Left lobe of liver (tissue), 2 donors: ENCODE measurements at regions not wholly inside any gene's neighbourhood (a gene's known extent, or its start where the extent isn't known, plus 50 kb on each side); places are given as distances from the start of the nearest gene placed in this dataset.

Experiments used
- ATAC-seq: fragments of 200-7000 bp; cut with Tn5 transposase; one replicate; pipeline ENCODE4 v1.9.1; 2020; ENCODE audit warnings: mild to moderate bottlenecking, moderate library complexity
- DNase-seq: peaks from one replicate; pipeline ENCODE4 v3.0.0-alpha.2; 2020; ENCODE audit warnings: low spot score
- donor health status: DM: no; HTN: no; CAD: no; lungs with moderate emphysema.
- donor health status: DM: no; HTN: yes; CAD: no.

- DNase-seq, result peak; percentile 94
- ATAC-seq, result peak; percentile 91
These were observed 238.7 kb upstream of the CIBAR2 start for GRCh38 chr16:85350973-85351372.

DNA sequence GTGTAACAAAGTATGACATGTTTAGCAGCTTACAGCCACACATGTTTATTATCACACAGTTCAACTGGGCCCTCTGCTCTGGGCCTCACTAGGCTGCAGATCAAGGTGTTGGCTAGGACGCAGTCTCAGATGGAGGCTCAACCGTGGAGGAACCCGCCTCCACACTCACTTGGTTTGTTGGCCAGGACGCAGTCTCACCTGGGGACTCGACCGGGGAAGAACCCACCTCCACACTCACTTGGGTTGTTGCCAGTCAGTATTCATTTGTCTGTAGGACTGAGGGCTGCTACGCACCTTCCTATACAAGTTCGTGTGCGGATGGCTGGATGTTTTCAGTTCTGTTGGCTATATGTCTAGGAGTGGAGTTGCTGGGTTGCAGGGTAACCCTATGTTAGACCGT, 240.7 kb upstream of the CIBAR2 start:
- ATAC-seq (no peak), DNase-seq (no peak)

DNA sequence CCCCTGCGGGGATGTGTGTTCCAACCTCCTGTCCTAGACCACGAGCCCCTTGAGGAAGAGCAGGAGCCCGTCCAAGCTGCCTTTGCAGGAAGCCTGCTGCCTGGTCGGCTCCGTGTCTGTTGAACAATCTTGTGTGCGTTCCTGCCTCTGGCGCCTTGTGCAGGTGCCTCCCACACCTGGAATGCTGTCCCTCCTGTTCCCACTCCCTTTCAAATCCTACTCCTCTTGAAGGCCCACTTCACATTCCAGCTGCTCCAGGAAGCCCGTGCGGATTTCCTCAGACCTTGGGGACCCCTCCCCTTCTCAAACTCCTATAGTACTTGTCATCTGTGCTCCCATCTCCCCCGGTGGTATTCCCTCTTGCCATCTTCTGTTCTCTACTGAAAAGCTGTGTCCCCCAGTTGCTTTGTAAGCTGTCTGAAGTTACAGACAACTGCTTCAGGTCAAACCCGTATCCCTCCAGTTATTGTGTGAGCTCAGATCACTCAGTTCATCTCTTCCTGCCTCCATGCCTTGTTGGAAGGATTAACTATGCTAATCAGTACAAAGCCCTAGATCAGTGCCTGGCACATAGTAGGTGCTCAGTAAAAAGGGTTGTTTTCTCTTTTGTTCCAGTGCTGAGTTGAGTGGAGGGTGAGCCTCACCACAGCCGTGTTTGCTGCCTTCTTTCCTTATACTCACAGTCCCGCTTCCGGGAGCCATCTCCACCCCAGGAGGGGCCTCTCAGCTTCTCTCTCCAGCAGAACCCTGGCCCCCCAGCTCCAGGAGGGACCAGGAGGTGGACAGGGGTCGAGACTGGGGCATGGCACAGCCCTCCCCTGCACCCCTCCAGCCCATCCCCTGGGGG, 241.8 kb upstream of the CIBAR2 start:
- no peak for DNase-seq
- ATAC-seq, result no peak

DNA sequence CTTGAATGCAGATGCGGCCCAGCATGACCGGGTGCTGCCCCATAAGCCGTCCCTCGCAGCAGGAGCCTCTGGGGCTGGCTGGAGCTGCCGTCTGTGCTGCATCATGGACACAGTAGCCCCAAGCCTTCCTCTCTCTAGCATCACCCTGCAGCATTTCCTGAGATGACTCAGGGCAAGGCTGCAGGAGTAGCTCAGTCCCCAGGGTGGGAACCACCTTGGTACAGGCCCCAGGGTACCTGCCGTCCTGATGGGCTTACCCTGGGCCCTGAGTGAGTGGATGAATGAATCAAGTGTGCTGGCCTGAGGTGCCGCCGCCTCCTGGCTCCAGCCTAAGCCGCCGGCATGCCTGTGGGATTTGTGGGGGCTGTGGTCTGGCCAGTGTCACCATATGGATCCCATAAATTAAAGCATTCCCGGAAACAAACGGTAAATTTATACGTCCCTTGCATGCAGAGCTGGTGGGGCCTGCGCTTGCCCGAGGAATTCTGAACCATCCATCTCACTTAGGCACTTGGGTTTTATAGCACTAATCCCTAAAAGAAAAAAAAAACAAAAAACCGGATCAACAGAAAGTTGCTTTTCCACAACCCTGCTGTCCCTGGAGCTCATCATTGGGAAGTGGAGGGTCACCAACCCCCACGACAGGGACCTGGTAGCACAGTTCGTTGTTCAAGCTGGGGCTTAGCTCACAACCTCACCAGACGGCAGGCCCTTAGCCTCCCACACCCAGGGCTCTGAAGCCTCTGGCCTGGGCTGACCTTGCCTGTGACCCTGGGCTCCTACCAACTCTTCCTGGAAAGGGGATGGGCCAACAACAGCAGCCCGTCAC, 242.6 kb upstream of the CIBAR2 start:
- ATAC-seq (peak; percentile 73), DNase-seq (peak; percentile 70)

DNA sequence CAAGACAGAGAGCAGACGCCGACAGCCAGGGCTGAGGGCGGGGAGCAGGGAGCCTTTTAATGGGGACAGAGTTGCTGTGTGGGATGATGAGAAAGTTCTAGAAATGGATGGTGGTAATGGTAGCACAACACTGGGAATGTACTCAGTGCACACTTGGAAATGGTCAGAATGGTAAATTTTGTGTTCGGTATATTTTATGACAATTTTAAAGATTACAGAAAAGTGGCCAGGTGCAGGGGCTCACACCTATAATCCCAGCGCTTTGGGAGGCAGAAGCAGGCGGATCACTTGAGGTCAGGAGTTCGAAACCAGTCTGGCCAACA, 243.2 kb upstream of the CIBAR2 start:
- DNase-seq (no peak), ATAC-seq (no peak)

GRCh38 chr16:85356157-85356556, 243.9 kb upstream of the CIBAR2 start:
- DNase-seq (no peak), ATAC-seq (no peak)

DNA sequence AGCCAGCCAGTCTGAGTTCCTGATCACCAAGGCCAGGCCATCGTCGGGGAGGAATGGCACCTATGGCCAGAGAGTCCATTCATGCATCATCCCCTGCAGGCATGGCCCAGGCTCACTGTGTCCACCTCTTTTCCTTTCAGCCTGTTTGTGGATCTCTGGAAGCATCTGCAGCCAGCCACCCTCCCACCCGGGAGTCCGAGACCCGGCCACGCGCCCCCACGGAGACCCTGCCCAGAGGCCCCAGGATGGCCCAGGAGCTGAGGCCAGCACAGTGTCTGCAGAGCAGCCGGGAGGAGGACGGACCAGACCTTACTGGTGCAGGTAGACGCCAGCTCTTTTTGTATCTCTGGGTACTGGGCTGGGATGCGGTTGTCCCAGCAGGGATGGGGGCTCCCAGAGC, 245.1 kb upstream of the CIBAR2 start:
- DNase-seq (no peak), ATAC-seq (no peak)

DNA sequence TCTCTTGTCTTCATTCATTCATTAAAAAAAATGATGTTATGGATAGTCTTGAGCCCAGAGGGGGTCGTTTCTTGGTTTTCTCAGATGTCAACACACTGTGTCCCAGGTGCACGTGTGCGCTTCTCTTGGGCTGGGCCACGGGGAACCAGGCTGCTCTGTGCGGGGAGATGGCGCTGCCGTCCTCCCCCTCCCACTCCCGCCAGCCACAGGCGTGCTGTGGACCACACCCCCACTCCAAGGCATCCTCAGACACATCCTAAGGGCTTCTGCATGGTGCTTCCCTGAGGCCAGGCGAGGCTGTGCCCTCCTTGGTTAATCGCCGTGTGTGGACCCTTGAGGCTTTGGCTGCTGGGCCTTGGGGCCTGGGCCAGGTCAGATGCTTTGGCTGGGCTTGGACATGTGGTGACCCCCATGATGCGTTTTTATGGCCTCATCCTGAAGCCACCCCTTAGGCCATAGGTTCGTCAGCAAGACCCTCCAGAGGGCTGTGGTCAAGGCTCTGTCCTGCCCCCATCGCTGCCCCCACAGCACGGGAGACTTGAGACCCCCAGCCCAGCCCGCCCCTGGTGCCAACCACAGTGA, 245.7 kb upstream of the CIBAR2 start:
- ATAC-seq, result no peak
- DNase-seq, result no peak

- DNase-seq (no peak), ATAC-seq (no peak)
These were observed 246.5 kb upstream of the CIBAR2 start for GRCh38 chr16:85358704-85359146.

GRCh38 chr16:85359147-85359822, 247.0 kb upstream of the CIBAR2 start:
- DNase-seq, result no peak

GRCh38 chr16:85360323-85361277, 248.3 kb upstream of the CIBAR2 start:
- DNase-seq, result peak; percentile 78
- ATAC-seq, result peak; percentile 52

More at GRCh38 chr16:85359147-85359822, 247.0 kb upstream of the CIBAR2 start:
- no peak for ATAC-seq

GRCh38 chr16:85361441-85362118, 249.3 kb upstream of the CIBAR2 start:
- peak; percentile 99 for DNase-seq
- peak; percentile 77 for ATAC-seq

- DNase-seq, result no peak
- no peak for ATAC-seq
These were observed 250.2 kb upstream of the CIBAR2 start for GRCh38 chr16:85362443-85362842.

GRCh38 chr16:85363427-85363826, 249.7 kb upstream of the GSE1 start:
- no peak for ATAC-seq
- DNase-seq, result no peak

- DNase-seq (no peak), ATAC-seq (no peak)
These were observed 249.2 kb upstream of the GSE1 start for GRCh38 chr16:85363881-85364280.

GRCh38 chr16:85364323-85365040, 248.6 kb upstream of the GSE1 start:
- DNase-seq (no peak), ATAC-seq (no peak)

DNA sequence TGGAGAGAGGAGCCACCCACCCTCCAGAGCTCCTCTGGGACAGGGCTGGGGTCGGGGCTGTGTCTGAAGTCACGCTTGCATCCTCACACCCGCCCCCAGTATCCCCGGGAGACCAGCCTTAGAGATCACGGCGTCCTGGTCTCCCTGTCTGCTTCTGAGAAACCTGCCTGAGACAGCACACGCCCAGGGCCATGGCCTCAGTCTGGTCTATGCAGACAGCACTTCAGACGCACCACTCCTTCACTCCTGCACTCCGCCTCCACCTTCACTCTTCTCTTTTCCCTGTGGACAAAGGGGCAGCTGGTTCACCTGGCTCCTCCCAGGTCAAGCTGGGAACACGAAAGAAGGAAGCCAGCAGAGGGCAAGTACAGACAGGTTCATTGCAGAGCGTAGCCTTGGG, 248.0 kb upstream of the GSE1 start:
- DNase-seq, result no peak
- no peak for ATAC-seq

DNA sequence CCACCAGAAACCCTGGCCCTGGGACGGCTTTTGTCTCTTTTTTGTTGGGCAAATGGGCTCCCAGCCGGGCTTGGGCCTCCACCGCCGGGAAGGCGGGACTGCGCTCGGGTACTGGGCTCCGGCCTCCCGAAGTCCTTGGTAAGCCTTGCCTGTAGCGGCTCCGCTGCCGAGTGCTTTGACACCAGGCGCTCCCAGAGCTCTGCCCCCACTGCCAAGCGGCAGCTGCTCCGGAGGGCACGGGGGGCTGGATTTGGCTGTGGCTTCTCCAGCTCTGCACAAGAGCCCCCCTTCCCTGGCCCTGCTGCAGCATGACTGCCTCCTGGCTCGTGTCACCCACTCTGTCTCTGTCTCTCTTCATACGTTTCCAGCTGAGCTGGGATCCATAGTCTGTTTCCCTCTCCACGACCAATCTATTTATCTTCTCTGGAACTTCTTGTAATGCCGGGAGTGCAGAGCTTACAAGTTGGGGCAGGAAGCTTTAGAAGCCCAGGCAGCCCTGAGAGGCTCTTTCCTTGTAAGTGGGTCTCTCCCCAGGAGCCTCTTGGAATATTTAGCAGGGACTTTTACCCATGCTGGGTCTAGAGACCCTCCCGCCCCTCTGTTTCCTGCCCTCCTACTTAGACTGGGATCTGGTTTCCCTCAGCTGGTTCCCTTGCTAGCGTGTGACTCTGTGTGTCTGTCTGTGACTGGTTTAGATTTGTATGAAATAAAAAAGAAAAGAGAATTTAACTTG, 246.9 kb upstream of the GSE1 start:
- no peak for ATAC-seq
- DNase-seq, result no peak
